NCI-H2029 treated with DMSO at 0.1 percent for 48 hours (cell line): ENCODE measurements at regions not wholly inside any gene's neighbourhood (a gene's known extent, or its start where the extent isn't known, plus 50 kb on each side); places are given as distances from the start of the nearest gene placed in this dataset.

Experiments used
- DNase-seq: peaks from one replicate; lab custom pipeline; 2025; lab: John Stamatoyannopoulos, UW

- no peak for DNase-seq
Observed at GRCh38 chr15:62469874-62470688, 305.0 kb upstream of the C2CD4B start.

GRCh38 chr15:62472616-62473299 lies 307.7 kb upstream of the C2CD4B start:
- DNase-seq, result no peak

- DNase-seq, result no peak
Observed at GRCh38 chr15:62474021-62474770, 309.1 kb upstream of the C2CD4B start.

- DNase-seq, result no peak
Observed at GRCh38 chr15:62474771-62475124, 309.7 kb upstream of the C2CD4B start.

GRCh38 chr15:62475591-62475990 lies 310.5 kb upstream of the C2CD4B start:
- DNase-seq, result no peak

- no peak for DNase-seq
Observed at GRCh38 chr15:62476163-62476562, 311.1 kb upstream of the C2CD4B start.

GRCh38 chr15:62477929-62478328 lies 312.8 kb upstream of the C2CD4B start:
- no peak for DNase-seq

GRCh38 chr15:62482785-62483429 lies 317.8 kb upstream of the C2CD4B start:
- no peak for DNase-seq

GRCh38 chr15:62483814-62484213 lies 318.7 kb upstream of the C2CD4B start:
- DNase-seq, result no peak

- DNase-seq, result no peak
Observed at GRCh38 chr15:62485170-62485720, 320.2 kb upstream of the C2CD4B start.

- no peak for DNase-seq
Observed at GRCh38 chr15:62486041-62486440, 321.0 kb upstream of the C2CD4B start.

- DNase-seq, result no peak
Observed at GRCh38 chr15:62488387-62488786, 323.3 kb upstream of the C2CD4B start.

- DNase-seq, result no peak
Observed at GRCh38 chr15:62491642-62492041, 326.6 kb upstream of the C2CD4B start.

GRCh38 chr15:62492900-62493299 lies 327.8 kb upstream of the C2CD4B start:
- DNase-seq, result no peak

- no peak for DNase-seq
Observed at GRCh38 chr15:62494197-62494596, 329.1 kb upstream of the C2CD4B start.

GRCh38 chr15:62495670-62496614 lies 330.9 kb upstream of the C2CD4B start:
- DNase-seq, result no peak

- no peak for DNase-seq
Observed at GRCh38 chr15:62497356-62497755, 332.3 kb upstream of the C2CD4B start.

GRCh38 chr15:62498278-62498677 lies 333.2 kb upstream of the C2CD4B start:
- no peak for DNase-seq

GRCh38 chr15:62498712-62499111 lies 333.6 kb upstream of the C2CD4B start:
- no peak for DNase-seq

GRCh38 chr15:62500325-62500724 lies 335.2 kb upstream of the C2CD4B start:
- no peak for DNase-seq

- DNase-seq, result no peak
Observed at GRCh38 chr15:62502451-62502850, 337.4 kb upstream of the C2CD4B start.
